WTC11 (cell line): ENCODE measurements at regions not wholly inside any gene's neighbourhood (a gene's known extent, or its start where the extent isn't known, plus 50 kb on each side); places are given as distances from the start of the nearest gene placed in this dataset.

Experiments used
- CTCF ChIP-seq: fragments of 200-600 bp; IDR thresholded peaks from 2 replicates; pipeline ENCODE4 v1.8.0; 2022; ENCODE audit warnings: antibody characterized with exemption
- HMGXB4 ChIP-seq: sonication (generic); formaldehyde crosslinking; IDR thresholded peaks from 2 replicates; pipeline ENCODE4 v1.8.1; 2023; ENCODE audit warnings: mild to moderate bottlenecking, moderate library complexity, missing genetic modification reagents
- TEAD4 ChIP-seq: sonication (generic); formaldehyde crosslinking; IDR thresholded peaks from 2 replicates; pipeline ENCODE4 v1.8.0; 2022; ENCODE audit warnings: mild to moderate bottlenecking, missing genetic modification reagents
- ZNF512 ChIP-seq: sonication (generic); formaldehyde crosslinking; IDR thresholded peaks from 2 replicates; pipeline ENCODE4 v1.8.1; 2022; ENCODE audit warnings: missing genetic modification reagents, borderline replicate concordance

- no peak for TF ChIP-seq TEAD4 (CRISPR knock-in tag)
- TF ChIP-seq HMGXB4 (CRISPR knock-in tag) = no peak
- TF ChIP-seq CTCF = no peak
- TF ChIP-seq ZNF512 = no peak
Observed at GRCh38 chr5:154702477-154702876, 52.7 kb upstream of the LARP1 start.
